Stimulated activated CD4-positive, alpha-beta T cell treated with anti-CD3 and anti-CD28 coated beads, TNF-alpha, amount 100 ng/mL, for 1 hour (primary cell): ENCODE measurements at regions not wholly inside any gene's neighbourhood (a gene's known extent, or its start where the extent isn't known, plus 50 kb on each side); places are given as distances from the start of the nearest gene placed in this dataset.
"Not testable (repeated sequence)": the region's sequence is repeated elsewhere in the genome, so short reads cannot be mapped to it uniquely, and the experiment has no call there.

Experiments
- DNase-seq, 3 donors: peaks; one replicate each; pipeline ENCODE4 v3.0.0-alpha.2; 2020; ENCODE audit warnings: low read depth in 3 of 3, low spot score in 1 of 3

- no peak for DNase-seq
These were observed 192.4 kb downstream of the SEC14L1 start for GRCh38 chr17:77332981-77333685.

GRCh38 chr17:77337150-77337549 is 196.4 kb downstream of the SEC14L1 start:
- DNase-seq, result no peak

GRCh38 chr17:77341069-77341541 is 200.3 kb downstream of the SEC14L1 start:
- no peak for DNase-seq

GRCh38 chr17:77342656-77342990 is 201.9 kb downstream of the SEC14L1 start:
- DNase-seq, result not testable (repeated sequence)

GRCh38 chr17:77343031-77343800 is 202.4 kb downstream of the SEC14L1 start:
- no peak for DNase-seq

GRCh38 chr17:77344038-77344437 is 203.3 kb downstream of the SEC14L1 start:
- DNase-seq, result no peak

- no peak for DNase-seq
These were observed 204.6 kb downstream of the SEC14L1 start for GRCh38 chr17:77345260-77345910.

GRCh38 chr17:77346765-77347164 is 206.0 kb downstream of the SEC14L1 start:
- DNase-seq, result no peak

- no peak for DNase-seq
These were observed 206.8 kb downstream of the SEC14L1 start for GRCh38 chr17:77347544-77347943.

GRCh38 chr17:77349976-77350830 is 209.4 kb downstream of the SEC14L1 start:
- DNase-seq, result no peak

GRCh38 chr17:77352441-77352840 is 211.7 kb downstream of the SEC14L1 start:
- DNase-seq, result no peak

GRCh38 chr17:77352996-77353395 is 212.2 kb downstream of the SEC14L1 start:
- DNase-seq, result no peak

- DNase-seq, result no peak
These were observed 213.1 kb downstream of the SEC14L1 start for GRCh38 chr17:77353684-77354419.

GRCh38 chr17:77354420-77354669 is 213.6 kb downstream of the SEC14L1 start:
- DNase-seq, result no peak

GRCh38 chr17:77354670-77355455 is 214.1 kb downstream of the SEC14L1 start:
- DNase-seq, result no peak

GRCh38 chr17:77356109-77356689 is 215.4 kb downstream of the SEC14L1 start:
- no peak for DNase-seq

GRCh38 chr17:77356690-77357201 is 216.0 kb downstream of the SEC14L1 start:
- no peak for DNase-seq

- no peak for DNase-seq
These were observed 218.0 kb downstream of the SEC14L1 start for GRCh38 chr17:77358801-77359200.

- no peak for DNase-seq
These were observed 218.5 kb downstream of the SEC14L1 start for GRCh38 chr17:77359236-77359635.
